ENCODE measurements at regions not wholly inside any gene's neighbourhood (a gene's known extent, or its start where the extent isn't known, plus 50 kb on each side); places are given as distances from the start of the nearest gene placed in this dataset.

- DNase-seq (ENCODE audit: low read depth, low spot score): no peak
Observed at GRCh38 chr21:25424048-25424447, 183.2 kb downstream of the MRPL39 start.

DNA sequence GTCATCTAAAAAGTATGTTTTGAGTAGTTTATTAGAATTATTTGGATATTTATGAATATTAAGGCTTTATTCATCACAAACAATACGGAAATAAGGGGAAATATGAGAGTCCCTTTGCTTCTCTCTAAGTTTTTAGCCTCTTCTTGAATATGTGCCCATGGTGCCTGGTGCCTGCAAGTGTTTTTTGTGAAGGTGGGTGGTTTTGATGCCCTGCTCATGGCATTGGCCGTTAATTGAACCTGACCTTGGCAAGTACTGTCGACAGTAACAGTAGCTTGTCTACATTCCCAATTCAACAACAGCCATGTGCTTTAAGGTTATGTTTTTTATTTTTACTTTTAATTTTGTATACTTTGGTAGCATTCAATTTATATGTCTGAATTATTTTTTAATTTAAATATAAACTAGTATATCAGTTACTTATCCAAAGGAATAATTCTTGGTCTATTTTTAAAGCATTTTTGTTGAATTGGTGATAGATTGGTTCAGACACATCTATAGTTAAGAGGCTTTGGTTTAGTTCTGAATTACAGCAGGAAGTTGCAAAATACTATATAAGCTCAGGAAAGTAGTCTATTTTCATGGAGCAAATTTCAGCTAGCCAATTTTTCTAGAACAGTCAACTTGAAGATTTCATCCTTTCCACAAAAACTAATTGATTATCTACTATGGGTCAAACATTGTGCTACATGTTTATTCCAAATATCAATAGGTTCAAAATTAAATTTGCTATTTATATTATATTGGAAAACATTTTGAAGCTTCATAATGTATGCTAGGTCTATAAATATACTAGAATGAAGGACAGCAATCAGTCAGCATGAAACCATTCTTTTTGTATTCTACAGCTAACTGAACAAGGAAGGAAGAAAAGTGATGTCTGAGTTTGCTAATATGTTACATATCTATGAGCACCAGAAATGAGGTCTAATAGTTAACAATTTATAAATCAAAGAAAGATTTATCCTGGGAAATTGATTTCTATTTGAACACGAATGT lies 184.4 kb downstream of the MRPL39 start:
- no peak for DNase-seq (ENCODE audit: low read depth, low spot score)

GRCh38 chr21:25421321-25422028 lies 185.8 kb downstream of the MRPL39 start:
- peak; percentile 39 for DNase-seq (ENCODE audit: low read depth, low spot score)

GRCh38 chr21:25420831-25421230 lies 186.4 kb downstream of the MRPL39 start:
- no peak for DNase-seq (ENCODE audit: low read depth, low spot score)

- DNase-seq (ENCODE audit: low read depth, low spot score): no peak
Observed at GRCh38 chr21:25416669-25417068, 190.6 kb downstream of the MRPL39 start.

DNA sequence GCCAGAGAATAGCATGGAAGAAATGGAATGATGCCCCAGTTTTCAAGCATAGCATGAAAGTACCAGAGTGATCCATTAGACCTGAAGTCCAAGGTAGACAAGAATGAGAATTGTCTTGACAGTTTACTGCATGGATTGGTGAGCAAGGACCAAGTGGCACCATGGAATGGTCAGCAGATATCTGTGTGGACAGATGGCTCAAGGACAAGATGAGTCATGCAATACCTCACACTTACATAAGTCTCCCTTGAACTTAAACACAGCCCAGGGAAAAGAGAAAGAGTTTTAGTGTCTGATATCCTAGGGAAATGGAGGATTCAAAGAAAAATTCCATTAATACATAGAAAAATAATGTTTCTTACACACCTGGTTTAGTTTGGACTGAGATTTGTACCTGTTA lies 195.2 kb downstream of the MRPL39 start:
- DNase-seq (ENCODE audit: low read depth, low spot score): no peak

DNA sequence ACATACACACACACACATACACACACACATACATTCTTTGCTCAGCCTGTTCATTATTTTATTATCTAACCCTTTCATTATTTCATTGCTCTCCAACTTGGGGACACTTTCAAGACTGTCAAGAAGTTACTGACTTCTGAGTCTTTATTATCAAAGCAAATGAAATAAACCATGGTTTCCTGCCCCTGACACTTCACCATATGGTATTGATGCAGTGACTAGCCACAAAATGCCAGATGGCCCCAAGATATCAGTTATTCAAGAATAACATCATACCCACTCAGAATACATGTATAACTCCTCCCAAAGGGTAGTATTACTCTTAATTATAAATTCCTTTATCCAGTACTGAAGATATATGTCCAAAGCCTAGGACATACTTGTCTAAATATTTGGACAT lies 197.3 kb downstream of the MRPL39 start:
- no peak for DNase-seq (ENCODE audit: low read depth, low spot score)

GRCh38 chr21:25408666-25409065 lies 198.6 kb downstream of the MRPL39 start:
- DNase-seq (ENCODE audit: low read depth, low spot score): no peak

DNA sequence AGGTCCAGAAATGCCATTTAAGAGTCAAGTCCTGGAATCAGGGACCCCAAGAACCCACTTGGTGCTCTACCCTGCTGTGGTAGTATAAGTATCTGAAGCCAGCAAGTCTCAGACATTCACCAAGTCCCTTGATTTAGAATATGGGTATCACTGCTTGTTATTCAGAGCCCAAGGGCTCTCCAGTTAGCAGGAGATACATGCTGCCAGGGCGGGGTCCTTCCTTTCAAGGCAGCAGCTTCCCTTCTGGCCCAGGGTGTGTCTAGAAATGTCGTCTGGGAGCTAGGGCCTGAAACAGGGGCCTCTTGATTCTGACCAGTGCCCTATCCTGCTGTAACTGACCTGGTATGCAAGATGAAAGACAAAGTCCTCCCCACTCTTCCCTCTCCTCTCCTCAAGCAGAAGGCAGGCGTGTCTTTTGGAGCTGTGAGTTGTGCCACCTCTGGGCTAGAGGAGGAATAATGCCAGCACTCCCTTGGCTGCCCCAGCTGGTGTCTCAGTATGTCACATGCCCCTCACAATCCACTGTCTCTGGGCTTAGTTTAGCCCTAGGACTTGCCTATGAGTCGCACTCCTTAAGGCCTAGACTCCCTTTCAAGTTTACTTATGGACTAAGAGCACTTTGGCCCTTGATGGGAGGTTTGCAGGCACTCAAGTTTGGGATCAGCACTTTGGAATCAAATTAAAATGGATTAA lies 200.2 kb downstream of the MRPL39 start:
- no peak for DNase-seq (ENCODE audit: low read depth, low spot score)

DNA sequence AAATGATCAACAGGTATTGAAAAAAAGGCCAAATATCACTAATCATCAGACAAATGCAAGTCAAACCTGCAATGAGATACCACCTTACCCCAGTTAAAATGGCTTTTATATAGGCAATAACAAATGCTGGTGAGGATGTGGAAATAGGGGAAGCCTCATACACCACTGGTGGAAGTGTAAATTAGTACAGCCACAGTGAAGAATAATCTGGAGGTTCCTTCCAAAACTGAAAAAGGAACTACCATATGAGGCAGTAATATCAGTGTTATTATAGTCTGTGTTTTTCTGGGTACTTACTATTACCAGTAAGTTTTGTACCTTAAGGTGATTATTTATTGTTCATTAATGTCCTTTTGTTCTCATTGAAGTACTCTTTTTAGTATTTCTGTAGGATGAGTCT lies 201.3 kb downstream of the MRPL39 start:
- DNase-seq (ENCODE audit: low read depth, low spot score): no peak

DNA sequence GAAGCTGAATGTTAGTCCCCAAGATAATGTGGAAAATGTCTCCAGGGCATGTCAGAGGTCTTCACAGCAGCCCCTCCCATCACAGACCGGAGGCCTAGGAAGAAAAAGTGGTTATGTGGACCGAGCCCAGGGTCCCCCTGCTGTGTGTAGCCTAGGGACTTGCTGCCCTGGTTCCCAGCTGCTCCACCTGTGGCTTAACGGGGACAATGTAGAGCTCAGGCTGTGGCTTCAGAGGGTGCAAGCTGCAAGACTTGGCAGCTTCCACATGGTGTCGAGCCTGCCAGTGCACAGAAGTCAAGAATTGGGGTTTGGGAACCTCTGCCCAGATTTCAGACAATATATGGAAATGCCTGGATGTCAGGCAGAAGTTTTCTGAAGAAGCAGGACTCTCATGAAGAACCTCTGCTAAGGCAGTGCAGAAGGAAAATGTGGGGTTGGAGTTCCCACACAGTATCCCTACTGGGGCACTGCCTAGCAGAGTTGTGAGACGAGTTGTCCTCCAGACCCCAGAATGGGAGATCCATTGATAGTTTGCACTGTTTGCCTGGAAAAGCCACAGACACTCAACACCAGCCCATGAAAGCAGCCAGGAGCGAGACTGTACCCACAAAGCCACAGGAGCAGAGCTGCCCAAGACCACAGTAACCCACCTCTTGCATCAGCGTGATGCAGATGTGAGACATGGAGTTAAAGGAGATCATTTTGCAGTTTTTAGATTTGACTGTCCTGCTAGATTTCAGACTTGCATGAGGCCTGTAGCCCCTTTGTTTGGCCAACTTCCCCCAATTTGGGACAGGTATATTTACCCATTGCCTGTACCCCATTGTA lies 204.9 kb downstream of the MRPL39 start:
- DNase-seq (ENCODE audit: low read depth, low spot score): no peak

- DNase-seq (ENCODE audit: low read depth, low spot score): no peak
Observed at GRCh38 chr21:25400427-25400826, 206.9 kb downstream of the MRPL39 start.

DNA sequence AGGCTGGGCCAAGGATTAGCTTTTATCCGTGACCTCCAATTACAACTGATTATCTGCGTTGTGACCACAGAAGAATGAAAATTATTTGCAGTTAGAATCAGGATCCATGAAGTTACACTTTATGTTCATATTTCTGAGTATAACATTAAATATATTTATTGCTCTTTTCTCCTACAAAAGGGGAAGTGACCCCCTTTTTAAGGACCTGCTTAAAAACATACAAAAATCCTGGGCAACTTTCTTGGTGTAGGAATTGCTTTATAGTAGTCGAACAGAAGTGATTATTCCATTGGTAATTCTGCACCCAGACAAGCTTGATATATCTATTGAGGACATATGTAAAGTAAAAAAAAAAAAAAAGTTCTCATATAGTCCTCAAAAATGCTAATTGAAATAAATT lies 208.7 kb downstream of the MRPL39 start:
- DNase-seq (ENCODE audit: low read depth, low spot score): no peak

- DNase-seq (ENCODE audit: low read depth, low spot score): no peak
Observed at GRCh38 chr21:25396135-25396711, 211.1 kb downstream of the MRPL39 start.

DNA sequence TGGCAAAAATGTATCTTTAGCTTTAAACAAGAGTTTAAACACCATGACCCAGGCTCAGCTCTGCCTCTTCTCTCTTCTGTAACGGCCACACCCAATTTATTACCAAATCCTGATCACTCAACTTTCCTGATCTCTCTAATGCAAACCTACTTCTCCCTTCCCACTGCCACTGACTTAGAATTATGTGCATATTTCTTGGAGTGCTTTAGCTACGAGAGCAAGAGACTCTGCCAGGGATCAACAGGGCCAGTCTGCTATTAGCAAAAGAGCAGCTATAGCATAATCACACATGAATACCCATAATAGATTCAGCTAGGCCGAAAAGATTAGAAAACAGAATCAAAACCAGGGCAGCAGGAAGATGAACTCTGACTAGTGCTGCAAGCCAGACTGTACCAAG lies 215.5 kb downstream of the MRPL39 start:
- no peak for DNase-seq (ENCODE audit: low read depth, low spot score)

- no peak for DNase-seq (ENCODE audit: low read depth, low spot score)
Observed at GRCh38 chr21:25390701-25391100, 216.6 kb downstream of the MRPL39 start.

- no peak for DNase-seq (ENCODE audit: low read depth, low spot score)
Observed at GRCh38 chr21:25387665-25388064, 219.6 kb downstream of the MRPL39 start.

DNA sequence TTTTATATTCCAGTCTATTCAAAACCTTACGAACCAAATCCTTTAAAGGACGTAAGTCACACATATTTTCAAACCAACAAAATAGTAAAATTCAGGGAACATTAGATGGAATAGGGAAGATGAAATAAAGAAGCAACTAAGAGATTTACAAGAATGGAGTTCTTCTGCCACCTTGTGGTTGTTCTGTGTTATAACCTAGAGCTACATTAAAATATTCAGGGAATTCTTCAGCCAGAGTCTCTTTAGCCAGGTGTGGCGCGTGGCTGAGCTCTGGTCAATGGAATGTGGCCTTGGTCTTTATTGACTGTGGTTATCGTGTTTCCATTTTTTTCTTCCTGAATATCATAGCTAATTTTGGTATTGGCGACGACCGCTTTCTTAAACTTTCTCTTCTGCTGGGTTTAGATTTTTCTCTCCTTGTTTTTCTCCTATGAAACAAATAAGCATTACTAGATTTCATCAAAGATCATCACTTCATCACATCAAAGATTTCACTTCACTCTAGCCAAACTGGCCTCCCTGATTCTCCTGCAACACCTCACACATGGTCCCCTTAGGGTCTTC lies 221.3 kb downstream of the MRPL39 start:
- DNase-seq (ENCODE audit: low read depth, low spot score): peak; percentile 22

DNA sequence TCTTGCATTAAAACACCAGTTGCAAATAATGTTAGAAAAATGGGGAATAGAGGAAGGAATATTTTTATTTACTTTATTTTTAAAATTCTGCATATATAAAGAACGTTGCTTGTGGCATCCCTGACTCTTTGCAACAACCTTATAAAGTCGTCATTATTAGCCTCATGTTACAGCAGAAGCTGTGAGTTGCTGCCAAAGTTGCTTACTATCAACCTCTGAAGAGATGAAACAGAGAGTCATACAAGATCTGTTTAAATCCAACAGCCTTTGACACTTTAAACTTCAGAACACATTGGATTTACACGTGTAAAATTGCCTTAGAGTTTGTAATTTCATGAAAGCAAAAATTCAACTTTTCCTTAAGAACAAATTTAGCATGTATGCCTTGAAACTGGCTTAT lies 221.9 kb downstream of the MRPL39 start:
- no peak for DNase-seq (ENCODE audit: low read depth, low spot score)

GRCh38 chr21:25384782-25385181 lies 222.5 kb downstream of the MRPL39 start:
- DNase-seq (ENCODE audit: low read depth, low spot score): no peak

DNA sequence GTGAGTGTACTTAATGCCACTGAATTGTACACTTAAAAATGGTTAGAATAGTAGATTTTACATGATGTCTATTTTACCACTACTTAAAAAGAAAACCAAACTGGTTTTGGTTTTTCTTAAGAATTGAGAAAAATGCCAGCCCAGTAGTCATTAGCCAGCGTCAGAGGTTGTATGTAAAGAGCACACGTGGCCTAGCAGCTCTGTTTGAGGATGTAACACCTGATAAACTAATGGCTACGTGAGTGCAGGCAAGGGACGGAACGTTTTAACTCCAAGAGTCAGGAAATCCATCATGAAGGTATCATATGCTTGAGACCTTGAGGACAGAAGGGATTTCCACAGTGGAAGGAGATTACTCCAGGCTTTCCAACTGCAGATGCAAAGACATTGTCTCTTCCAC lies 223.7 kb downstream of the MRPL39 start:
- no peak for DNase-seq (ENCODE audit: low read depth, low spot score)

Data from ELF-1 (cell line).